ENCODE measurements at regions not wholly inside any gene's neighbourhood (a gene's known extent, or its start where the extent isn't known, plus 50 kb on each side); places are given as distances from the start of the nearest gene placed in this dataset.
"Not testable (repeated sequence)": the region's sequence is repeated elsewhere in the genome, so short reads cannot be mapped to it uniquely, and the experiment has no call there.

DNA sequence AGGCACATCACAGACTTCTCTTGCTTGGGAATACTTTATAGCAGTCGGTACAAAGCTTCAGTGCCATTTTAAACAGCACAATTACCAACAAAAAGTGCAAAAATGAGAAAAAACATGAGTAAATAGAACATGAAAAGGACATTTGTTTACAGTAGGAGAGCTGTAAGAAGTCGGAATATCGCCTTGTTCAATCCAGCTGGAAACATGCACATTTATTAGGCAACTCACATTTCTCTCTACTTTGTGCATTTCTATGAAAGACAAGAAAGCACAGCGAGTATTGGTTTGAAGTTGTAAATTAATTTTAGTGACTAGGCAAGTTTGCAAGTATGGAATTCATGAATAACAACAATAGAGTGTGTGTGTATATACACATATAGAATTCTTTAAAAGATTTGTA, 484.7 kb downstream of the DACH1 start:
- no peak for DNase-seq

DNA sequence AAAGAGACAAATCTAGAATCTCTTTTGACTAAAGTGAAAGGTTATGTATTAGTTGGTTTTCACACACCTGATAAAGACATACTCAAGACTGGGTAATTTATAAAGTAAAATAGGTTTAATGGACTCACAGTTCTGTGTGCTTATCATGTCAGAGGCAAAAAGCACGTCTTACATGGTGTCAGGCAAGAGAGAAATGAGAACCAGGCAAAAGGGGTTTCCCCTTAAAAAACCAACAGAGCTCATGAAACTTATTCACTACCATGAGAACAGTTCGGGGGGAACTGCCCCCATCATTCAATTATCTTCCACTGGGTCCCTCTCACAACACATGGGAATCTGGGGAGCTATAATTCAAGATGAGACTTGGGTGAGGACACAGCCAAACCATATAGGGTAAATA, 486.8 kb downstream of the DACH1 start:
- no peak for DNase-seq

DNA sequence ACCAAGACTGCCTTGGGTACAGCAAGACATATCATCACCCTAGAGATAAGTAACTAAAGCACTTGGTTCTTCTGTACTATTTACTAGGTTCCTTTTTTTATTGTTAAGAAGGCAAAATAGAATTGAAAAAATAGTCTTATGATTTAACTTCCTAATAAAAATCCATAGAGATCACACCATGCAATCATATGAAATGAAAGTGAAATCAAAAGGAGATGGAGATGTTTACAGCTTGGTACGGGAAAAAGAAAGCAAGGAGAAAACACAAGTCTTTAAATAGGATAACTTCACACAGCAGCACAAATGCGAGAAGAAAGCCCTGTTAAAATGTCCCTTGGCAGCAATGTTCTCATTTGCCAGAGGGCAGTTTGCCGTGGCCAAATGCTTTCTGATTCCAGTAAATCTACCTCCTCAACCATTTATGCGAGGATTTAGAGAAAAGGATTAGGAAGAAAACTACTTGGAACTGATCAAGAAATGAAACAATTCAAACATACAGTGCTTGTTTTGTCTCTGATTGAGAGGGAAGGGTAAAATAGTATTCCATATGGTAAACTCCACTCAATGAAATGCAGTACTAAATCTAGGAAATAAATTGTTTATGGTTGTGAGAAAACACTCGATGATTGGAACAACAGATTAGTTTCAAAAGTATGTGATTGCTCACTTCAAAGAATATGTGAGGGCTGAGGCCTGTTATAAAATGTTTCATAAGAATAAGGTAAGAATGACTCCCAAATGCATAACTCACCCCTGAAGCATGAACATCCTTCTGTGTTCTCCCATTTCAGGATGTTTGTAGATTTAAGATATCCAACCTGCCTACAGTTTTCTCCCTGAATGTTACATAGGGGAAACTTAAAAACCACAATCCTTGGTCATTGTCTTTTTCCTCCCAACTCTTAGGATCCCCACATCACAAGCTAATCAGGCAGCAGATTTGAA, 487.8 kb downstream of the DACH1 start:
- DNase-seq, result no peak

DNA sequence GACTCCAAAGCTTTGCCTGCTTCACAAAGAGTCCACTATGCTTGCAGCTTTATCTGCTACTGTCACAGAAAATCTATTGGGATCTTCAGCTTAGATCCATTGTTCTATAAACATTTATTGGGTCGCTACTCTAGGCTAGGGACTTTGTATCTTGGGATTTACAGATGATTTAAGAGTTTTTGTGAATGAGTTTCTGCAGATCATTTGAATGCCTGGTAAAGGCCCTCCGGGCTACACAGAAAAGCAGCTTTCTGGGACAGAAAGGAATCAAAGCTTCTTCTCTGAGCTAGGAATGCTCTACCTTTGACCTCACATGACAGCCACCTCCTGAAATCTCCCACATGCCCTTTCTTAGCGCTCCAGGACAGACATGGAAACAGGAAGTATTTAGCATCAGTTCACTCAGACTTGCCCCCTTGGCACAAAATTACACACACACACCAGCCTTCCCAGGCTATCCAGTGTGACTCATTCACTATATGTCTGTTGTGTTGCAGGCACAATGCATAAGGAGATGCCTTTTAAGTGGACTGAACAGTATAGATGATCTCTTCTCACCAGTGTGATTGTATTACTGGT, 492.4 kb downstream of the DACH1 start:
- no peak for DNase-seq

DNA sequence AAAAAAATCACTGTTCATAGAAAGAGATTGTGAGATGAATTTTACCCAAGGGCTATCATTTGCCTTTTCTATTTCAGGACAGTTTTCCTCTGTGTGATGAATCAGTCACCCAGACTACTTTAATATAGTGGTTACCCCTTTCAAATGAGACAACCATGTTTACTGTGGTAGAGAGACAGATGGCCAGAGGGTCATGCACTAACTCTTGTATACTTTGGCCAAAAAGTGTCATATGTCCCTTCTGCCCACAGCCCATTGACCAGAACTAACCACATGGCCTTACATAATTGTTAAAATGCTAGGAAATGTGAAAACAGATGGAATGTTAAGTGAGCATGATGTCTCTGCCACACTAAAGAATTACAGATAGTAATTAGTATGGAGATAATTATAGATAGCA, 498.7 kb downstream of the DACH1 start:
- no peak for DNase-seq

DNA sequence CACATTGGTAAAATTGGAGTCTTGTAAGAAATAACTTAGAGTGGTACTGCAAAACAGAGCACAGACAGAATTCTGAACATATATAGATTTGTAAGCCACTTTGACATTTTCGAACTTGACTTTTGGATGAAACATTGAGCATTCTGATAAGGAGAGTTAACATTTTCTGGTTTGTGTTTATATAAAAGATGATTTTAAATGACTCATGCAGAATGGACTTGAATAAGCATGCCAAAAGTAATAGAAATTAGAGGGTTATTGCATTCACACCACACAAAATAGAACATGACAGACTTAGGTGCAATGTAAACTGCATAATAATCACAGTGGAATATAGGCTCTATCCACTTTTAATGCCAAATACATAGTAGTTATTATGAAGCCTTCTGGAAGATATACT, 507.0 kb downstream of the DACH1 start:
- DNase-seq, result no peak

DNA sequence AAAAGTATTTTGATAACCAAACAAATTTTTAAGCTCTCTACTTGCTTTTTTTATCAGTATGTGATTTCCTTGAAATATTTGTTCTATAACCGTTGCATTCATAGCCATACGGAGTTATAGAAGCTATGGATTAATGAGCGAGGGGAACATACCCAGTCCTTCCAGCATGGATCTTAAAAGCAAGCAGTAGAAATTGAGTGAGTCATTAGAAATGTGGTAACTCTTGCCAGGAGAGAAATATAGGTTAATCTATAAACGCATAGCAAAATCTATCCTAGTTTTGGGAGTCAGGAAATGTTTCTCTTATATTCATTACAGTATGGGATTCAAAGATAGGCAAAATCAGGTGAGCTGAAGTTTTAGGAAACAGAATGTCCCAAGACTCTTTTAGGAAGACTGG, 507.4 kb downstream of the DACH1 start:
- no peak for DNase-seq

DNA sequence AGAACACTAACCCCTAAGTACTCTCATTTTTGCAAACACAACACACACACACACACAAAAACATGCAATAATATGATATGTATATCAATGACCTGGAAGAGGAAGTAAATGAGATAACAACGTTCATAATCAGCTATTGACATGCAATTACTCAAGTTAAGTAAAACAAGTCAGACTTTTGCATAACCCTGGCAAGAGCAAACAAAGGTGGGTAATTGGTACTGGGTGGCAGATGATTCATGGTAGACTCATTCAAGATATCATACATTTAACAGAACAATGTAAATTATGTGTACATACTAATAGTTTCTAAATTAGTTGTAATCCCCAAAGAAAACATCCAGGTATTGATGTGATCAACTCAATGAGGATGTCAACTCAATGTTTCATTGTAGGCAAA, 508.8 kb downstream of the DACH1 start:
- DNase-seq, result no peak

DNA sequence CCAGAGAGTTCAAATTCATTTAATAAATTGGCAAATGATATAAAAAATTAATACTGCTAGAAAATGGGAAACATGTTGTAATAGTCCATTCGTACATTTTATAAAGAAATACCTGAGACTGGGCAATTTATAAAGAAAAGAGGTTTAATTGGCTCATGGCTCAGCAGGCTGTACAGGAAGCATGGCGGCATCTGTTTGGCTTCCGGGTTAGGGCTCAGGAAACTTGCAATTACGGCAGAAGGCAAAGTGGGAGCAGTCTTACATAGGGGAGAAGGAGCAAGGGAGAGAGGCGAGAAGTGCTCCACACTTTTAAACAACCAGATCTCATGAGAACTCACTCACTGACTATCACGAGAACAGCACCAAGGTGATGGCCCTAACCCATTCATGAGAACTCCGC, 512.0 kb downstream of the DACH1 start:
- no peak for DNase-seq

DNA sequence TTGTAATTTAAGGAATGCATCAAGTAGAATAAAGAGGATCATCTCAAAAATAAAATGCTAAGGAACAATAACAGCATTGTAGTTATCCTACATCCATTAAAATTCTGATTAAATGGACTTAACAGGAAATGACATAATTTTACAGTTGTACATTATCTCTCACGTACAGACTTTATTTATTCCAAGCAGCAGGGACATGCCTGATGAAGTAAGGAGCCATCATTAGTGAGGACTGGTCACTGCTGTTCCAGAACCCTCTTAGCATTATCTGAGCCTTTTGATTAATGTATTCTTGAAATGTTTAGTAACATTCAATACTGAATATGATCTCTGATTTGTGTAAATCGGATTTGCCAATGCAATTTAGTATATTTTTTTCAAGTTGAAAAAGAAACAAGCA, 516.1 kb downstream of the DACH1 start:
- DNase-seq, result no peak

DNA sequence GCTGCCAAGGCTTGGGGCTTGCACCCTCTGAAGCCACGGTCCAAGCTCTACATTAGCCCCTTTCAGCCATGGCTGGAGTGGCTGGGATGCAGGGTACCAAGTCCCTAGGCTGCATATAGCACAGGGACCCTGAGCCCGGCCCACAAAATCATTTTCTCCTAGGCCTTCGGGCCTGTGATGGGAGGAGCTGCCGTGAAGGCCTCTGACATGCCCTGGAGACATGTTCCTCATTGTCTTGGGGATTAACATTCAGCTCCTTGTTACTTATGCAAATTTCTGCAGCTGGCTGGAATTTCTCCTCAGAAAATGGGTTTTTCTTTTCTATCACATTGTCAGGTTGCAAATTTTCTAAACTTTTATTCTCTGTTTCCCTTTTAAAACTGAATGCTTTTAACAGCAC, 521.1 kb downstream of the DACH1 start:
- not testable (repeated sequence) for DNase-seq

DNA sequence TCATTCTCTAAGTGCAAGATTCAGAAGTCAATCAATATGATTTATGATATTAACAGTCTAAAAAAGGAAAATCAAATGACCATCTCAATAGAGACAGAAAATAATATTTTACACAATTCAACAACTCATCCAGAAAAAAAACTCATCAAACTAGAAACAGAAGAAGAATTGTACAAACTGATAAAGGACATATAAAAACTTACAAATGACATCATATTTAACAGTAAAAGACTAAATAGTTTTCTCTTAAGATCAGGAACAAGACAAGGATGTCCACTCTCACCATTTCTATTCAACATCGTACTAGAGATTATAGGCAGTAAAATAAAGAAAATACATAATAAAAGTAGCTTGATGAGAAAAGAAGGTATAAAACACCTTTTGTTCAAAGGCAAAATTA, 527.3 kb downstream of the DACH1 start:
- no peak for DNase-seq

DNA sequence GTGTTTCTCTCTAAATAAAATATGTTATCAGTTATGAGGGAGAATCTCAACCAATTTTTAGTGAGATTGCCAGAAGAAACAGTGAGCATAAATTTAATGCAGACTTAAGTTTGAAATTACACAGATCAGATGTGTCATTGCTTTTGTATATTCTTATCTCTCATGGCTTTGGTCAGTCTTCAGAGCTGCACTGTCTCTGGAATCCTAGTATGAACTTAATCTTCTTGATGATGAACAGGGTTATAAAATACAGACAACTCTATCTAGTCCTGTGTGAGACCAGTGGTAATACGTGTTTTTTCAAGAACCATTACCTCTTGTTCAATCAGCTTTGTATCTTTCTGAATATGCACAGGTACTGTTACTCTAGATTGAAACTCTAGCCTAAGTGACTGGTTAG, 528.0 kb downstream of the DACH1 start:
- DNase-seq, result no peak

DNA sequence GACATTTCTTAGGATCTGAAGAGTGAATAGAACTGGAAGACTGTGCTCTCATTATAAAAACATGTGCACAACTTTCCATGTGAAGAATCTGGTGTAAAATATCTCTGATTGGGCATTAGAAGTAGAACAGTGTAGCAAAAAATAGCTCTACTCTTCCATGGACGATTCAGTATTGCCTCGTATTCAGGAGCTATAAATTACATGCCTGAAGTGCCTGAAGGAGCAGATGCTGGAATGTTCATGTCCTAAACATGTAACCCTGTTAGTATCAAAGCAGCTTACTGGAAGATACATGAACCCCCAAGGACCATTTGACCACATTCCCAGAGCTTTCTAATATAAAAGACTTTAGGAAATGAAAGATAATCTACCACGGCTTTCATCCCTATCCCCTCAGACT, 528.9 kb downstream of the DACH1 start:
- no peak for DNase-seq

DNA sequence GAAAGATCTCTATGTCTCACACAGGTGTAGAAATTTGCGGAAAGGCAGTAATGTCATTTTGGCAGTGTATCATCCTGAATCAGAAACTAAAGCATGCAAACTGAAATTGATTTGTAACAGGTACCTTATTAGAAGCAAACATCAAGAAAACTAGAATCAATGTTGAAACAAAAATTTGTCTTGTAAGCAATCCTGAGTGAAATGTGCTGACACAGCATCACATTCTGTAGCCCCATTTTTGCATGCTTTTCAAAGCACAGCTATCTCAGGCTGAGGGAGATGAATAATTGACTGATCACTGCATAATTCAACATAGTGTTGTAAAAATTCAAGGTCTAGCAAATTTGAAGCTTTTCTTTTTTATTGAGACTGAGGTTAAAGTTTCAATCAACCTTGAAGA, 539.7 kb downstream of the DACH1 start:
- DNase-seq, result no peak

DNA sequence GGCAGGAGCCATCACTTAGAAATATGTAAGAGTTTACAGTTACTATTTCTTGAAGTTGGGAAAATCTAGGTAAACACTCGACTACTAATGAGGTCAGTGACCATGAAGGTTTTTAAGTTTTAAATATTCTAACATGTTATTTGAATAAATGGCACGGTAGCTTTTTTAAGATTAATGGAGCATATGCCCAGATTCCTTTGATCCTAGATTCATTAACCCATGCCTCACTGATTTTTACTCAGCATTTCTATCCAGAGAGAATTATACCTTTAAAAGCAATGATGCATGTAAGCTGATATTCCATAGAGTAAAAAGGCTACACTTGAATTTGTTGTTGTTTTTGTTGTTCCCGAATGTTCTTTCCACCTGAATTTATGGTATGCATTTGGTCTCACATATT, 541.4 kb downstream of the DACH1 start:
- DNase-seq, result no peak

DNA sequence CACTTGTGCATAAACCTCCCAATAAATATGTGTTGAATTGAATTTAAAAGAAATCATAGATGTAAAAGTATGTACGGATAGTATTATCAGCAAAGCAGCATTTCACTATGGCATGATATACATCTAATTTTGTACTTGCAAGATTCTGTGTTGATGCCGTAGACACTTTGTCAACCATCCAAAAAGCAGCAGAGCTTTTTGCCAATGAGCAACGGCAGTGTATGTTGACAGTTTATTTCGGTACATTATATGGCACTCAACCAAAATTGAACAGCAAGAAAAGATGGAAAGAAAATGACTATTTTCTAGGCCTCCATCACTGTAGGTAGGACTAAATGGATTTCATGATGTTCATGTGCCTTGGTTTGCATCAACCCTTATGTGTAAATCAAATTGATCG, 543.7 kb downstream of the DACH1 start:
- DNase-seq, result no peak

DNA sequence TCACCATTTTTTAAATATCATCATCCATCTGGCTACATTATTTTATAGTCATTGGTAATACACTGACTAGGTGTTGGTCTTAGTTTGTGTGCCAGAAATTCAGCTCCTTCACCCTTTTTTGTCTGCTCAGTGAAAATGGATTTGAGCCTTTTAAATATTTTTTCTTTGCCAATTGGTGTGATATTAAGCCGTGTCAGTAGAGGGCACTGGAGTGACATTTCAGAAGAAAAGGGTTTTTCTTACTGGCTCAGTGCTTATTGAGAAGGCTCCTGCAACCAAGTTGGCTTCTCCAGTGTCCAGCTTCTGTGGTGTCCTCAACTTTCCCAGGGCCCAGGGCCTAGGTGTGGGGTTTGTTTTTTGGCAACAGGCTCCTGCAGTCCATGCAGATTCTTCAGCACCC, 546.6 kb downstream of the DACH1 start:
- DNase-seq, result no peak

DNA sequence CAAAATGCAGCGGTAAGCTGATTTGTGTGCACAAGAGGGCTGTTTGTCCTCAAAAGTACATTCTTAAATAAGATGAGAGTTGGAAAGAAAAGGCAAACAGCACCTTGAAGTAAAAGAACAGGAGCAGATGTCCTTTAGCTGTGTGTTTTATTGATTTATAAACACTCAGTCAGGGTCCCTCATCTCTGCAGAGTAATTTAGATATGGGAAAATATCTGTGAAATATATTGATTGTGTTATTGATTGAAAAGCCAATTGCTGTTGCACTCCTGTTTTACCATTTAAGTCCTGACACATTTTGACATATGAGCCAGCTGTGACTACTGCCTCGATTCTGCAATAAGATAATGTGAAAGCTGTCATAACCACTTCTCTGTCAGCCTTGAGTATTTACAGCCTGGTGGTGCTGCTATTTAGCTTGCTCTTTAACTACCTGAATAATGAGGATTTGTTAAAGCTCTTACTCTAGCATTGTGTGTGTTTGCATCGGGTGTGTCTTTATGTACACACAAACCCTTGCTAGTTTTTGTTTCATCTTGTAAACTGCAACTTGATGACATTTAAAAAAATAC, 550.1 kb downstream of the DACH1 start:
- DNase-seq, result no peak

DNA sequence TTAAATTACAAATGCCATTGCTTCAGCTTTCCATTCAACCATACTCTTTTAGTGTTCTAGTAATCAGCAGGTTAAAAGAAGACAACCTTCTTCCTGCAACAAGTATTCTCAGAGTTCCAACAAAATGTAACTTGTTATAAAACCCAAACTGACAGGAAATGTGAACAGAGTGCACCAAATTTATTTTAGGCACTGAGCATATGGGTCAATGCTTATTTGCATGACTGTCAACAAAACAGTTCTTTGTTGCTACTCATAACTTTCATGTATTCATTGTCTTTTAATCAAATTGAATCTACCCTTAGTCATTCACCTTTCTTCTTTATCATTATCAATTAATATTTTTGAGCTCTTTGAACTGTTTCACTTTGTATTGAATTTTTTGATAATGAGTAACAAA, 554.1 kb downstream of the DACH1 start:
- DNase-seq, result no peak

DNA sequence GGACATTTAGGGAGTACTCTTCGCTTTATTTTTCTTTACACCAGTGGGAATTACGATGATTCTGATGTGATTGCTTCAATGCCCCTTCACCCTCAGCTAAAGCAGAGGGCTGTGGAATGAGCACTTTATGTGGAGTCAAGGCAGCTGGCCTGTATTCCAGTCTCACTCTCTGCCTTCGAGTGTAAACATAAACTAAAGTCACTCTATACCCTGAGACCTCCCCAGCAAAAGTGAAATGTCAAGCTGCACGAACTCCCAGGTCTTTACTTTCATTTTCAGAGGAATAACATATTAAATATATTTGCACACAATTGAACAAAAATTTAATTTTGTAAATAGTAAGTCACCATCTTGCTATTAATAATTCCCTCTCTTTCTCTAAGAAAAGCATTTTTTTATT, 557.1 kb downstream of the DACH1 start:
- DNase-seq, result no peak

DNA sequence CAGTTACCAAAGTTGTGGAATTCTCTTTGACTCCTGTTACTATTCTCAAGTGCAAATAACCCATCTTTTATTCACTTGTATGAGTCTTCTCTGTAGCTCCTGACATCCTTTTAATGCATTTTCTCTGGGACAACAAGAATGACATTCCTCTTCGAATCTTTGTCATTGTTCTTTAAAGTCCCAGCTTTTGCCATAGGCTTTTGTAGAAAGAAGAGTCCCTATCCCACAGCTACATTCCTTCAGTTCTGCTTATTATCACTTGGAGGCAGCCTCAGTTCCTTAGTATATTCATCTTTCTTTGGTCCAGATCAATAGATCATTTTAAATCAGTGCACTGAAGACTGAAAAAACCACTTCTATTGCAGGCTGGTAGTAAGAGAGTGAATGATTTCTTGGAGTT, 560.2 kb downstream of the DACH1 start:
- no peak for DNase-seq

DNA sequence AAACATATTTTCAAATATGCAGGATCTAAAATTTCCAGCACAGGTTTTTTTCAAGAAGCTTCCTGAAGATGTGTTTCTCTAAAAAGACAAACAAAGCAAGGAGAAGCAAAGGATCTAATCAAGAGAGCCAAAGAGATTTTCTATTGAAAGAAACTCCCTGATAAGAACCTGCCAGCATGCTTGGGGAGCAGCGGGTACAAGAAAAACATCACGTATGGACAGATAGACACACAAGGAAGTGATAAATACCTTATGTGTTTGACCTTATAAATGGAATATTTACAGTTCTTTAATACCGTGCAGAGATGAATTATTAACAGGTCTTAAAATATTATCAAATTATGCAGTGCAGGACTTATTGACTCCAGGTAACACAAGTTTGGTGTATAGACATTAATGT, 562.1 kb downstream of the DACH1 start:
- DNase-seq, result no peak

DNA sequence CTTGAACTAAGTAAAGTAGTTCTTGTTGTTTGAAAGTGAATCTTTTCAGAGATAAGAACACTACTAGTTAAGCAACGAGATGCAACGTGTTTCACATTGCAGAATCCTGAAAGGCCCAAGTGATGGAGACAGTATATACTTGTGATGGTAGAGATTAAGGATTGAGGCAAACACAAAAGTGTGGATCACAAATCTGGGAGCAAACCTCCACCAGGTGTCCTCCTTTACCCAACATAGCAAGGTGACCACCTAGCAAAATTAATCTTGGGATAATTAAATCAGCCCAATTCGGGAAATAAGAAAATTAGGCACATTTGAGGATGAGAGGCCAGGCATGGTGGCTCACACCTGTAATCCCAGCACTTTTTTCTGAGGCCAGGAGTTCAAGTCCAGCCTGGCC, 563.9 kb downstream of the DACH1 start:
- DNase-seq, result no peak

DNA sequence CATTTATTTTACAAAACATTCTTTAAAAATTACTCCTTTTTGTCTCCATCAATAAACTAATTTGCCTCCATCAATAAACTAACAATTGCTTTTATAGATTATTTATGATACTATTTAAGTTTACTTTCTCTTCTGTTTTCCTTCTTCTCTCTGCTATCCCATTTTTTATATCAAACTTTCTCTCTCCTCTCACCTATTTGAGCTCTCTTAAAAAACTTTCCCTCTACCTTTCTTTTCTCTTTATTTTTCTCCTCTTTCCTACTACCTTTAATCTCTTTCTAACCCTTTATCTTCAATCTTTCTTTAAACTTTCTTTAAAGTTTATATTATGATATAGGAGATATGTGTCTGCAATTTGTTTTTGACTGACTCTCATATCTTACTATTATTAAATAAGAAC, 566.4 kb downstream of the DACH1 start:
- DNase-seq, result no peak
